ENCODE measurements at regions not wholly inside any gene's neighbourhood (a gene's known extent, or its start where the extent isn't known, plus 50 kb on each side); places are given as distances from the start of the nearest gene placed in this dataset.

DNA sequence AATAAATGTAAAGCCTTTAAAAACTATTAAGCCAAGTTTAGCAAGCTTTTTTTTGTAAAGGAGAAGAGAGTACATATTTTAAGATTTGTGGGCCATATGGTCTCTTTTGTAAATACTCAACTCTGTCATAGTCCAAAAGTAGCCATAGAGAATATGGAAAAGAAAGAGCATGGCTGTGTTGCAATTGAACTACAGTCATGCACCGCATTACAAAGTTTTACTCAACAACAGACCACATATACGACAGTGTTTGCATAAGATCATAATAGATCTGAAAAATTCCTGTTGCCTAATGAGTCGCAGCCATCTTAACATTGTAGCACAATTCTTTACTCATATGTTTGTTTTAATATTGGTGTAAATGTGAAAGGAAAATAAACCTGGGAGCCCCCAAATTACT lies 440.8 kb downstream of the HTR7 start:
- no peak for DNase-seq (ENCODE audit: low read depth)

DNA sequence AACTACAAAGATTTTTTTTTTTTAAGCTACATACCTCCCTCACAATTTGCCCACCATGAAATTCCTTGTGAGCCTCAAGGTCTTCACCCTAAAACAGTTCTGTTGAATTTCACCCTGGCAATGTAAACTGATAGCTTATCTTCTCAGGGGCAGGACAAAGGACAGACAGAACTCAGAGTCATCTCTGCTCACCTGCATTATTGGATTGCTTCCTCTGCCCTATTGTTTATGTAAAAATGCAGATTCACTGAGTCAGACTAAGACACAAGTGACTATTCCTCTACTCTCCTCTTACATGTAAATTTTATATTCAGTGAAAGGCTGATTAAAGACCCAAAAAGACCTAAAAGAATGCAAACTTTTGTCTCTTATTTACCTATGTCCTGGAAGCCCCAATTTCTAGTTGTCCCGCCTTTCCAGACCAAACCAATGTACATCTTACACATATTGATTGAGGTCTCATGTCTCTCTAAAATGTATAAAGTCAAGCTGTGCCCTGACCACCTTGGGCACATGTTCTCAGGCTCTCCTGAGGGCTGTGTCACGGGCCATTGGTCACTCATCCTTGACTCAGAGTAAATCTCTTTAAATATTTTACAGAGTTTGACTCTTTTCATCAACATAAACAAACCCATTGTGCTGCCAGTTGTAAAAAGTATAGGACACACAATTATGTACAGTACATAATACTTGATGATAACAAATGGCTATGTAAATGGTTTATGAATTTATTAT lies 440.2 kb downstream of the HTR7 start:
- no peak for DNase-seq (ENCODE audit: low read depth)

DNA sequence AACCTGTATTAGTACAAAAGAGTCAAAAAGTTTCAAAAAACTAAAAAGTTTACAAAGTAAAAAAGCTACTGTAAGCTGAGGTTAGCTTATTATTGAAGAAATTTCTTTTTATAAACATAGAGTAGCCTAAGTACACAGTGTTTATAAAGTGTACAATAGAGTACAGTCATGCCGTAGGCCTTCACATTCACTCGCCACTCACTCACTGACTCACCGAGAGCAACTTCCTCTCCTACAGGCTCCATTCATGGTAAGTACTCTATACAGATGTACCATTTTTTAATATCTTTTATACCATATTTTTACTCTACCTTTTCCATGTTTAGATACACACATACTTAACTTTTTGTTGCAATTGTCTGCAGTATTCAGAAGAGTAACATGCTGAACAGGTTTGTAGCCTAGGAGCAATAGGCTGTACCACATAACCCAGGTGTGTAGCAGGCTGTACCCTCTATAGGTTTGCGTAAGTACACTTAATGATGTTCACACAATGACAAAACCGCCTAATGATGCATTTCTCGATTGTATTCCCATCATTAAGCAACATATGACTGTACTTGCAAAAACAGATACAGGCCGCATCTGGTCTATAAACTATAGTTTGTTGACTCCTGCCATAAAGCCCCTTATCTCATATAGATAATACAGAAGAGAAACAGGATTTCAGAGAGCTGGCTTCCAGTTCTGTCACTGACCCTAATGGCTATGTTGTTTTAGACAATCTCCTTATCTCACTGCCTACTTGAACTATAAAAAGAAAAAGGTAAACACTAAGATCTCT lies 438.8 kb downstream of the HTR7 start:
- DNase-seq (ENCODE audit: low read depth) = no peak

DNA sequence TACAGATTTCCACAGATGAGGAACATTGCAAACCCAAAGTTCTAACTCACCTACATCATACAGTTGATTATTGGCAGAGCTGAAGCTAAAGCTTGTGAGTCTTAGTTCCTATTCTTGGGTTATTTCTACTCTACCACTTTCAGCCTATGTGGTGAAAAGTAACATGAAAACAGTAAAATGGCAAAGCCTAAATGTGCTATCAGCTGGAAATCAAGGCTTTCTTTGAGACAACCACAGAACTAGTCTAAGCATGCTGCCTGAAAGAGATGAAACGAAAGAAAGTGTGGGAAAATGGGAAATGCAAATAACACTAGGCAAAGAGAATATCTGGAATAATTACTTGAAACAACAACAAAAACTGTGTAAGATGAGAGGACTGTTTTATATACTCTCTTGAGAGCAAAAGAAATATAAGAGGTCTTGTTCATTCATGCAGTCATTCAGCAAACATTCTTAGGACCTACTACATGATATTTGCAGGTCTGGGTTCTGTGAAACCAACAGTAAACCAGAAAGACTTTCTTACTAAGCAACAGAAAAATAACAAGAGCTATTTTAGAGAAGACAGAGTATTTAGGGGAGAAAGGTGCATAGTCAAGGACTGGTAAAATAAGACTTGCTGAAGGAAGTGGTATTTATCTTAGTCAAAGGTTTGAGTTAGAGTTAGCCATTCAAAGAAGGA lies 437.1 kb downstream of the HTR7 start:
- DNase-seq (ENCODE audit: low read depth) = no peak

DNA sequence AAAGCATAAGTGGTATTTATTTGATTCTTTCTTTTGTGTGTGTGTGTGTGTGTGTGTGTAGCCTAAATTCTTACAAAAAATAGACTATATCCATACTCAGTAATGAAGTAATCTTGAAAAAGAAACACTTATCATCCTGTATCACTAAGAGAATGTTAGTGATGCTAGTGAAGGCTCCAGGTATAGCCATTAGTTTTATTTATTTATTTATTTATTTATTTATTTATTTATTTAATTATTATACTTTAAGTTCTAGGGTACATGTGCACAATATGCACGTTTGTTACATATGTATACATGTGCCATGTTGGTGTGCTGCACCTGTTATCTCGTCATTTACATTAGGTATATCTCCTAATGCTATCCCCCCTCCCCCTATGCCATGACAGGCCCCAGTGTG lies 436.0 kb downstream of the HTR7 start:
- no peak for DNase-seq (ENCODE audit: low read depth)

DNA sequence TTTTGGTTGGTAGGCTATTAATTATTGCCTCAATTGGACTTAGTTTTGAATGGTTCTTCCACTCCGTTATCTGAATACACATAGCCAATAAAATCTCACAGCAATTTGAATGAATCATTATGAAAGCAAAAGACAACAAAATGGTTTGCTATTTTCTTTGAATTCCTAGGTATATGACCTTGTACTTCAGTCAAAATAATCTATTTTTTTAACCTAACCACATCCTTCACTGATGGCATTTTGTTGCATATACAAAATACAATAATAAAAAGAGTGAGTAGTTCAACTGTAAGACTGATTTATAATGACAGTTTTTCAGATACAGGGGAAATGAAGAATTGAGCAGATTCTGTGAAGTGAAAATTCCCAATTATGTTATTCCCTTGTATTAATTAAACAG lies 433.1 kb downstream of the HTR7 start:
- no peak for DNase-seq (ENCODE audit: low read depth)

DNA sequence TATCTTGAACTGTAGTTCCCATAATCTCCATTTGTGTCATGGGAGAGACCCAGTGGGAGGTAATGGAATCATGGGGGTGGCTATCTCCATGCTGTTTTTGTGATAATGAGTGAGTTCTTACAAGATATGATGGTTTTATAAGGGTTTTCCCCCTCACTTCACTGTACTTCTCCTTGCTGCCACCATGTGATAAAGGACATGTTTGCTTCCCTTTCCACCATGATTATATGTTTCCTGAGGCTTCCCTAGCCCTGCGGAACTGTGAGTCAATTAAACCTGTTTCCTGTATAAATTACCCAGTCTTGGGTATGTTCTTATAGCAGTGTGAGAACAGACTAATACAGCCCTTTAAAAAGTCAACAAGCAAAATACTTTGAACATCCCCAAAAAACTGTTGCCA lies 427.7 kb downstream of the HTR7 start:
- DNase-seq (ENCODE audit: low read depth) = no peak

DNA sequence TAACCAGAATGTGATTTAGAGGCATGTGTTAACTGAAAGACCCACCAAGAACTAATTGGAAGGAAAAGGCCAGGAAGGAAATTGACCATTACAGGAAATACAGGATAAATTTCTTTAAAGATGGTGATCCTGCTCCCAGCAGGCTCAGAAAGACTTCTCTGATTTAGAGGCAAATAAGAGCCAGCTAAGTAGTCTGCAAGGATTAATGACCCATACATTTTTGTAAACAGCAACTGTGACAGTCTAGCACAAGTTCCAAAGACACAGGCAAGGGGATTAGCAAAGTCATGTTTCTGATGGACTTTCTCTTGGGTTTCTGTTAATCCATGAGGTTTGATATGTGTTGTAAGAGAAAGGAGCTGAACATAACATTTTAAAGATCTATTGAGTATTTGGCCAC lies 425.0 kb downstream of the HTR7 start:
- DNase-seq (ENCODE audit: low read depth) = no peak

DNA sequence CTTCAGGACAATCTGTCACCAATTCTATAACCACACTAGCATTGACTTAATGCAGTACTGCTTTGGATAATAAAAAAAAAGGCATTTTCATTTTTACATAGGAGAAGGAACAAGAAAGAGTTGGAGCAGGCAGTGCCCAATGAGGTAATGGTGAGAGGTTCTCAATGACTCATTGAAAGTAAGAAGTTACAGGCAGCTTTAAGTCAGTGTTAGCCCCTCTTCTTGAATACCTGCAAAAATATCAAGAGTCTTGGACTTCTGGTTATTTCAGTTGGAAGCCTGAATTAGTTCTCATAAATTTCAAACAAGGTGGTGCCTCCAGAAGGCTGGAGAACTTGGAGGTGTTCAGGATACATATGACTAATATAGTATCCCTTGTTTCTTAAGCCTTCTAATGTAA lies 422.5 kb downstream of the HTR7 start:
- no peak for DNase-seq (ENCODE audit: low read depth)

DNA sequence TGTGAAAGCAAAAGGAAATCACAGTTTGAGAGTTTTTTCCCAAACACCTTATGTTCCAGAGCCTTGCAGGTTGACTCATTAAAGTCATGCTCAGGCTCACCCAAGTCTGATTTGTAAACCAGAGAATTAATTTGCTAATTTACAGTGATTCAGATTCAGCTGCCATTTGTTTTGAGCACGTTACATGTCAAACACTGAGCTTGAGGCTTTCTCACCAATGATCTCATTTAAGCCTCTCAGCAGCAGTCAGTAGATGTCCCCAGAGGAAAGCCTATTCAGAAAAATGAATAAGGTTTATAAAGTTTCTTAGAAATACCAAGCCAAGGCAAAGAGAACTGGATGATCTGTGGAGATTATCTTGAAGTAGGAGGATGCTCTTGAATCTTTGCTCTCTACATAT lies 420.4 kb downstream of the HTR7 start:
- DNase-seq (ENCODE audit: low read depth) = no peak

DNA sequence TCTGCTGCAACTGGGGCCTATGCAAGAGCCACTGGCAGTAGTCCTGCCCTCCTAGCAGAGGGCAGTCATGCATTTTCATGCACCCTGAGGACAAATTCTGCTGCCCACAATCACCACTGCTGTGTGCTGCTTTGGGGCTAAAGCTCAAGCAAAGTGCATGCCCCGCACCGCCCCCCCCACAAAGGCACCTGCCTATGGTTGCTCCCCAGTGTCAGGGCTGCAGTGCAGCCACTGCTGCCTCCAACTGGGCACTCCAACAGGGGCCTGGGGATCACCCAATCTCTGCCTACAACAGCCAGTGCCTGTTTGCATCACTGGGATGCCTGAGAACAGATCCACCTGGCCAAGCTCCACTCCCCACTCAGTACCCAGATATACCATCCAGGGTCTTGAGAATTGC lies 417.0 kb downstream of the HTR7 start:
- DNase-seq (ENCODE audit: low read depth) = no peak

DNA sequence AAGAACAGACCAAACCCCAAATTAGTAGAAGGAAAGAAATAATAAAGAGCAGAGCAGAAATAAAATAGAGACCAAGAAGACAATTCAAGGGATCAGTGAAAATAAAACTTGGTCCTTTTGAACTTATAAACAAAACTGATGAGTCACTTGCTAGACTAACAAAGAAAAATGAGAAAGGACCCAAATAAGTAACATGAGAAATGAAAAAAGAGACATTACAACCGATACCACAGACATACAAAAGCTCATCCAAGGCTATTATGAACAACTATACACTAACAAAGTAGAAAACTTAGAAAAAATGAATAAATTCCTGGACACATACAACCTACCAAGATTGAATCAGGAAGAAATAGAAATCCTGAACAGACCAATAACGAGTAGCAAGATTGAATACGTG lies 414.5 kb downstream of the HTR7 start:
- no peak for DNase-seq (ENCODE audit: low read depth)

DNA sequence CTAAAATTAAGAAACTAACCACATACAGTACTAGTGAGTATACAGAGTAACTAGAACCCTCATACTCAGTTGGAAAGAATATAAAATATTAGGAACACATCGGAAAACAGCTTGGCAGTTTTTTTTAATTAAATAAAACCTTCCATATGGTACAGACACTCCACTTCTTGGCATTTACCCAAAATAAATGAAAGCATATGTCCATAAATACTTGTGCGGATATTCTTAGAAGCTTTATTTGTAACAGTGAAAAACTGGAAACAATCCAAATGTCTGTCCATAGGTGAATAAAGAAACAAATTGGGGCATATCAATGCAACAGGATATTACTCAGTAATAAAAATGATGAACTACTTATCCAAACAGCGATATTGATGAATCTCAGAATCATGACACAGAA lies 410.0 kb downstream of the HTR7 start:
- no peak for DNase-seq (ENCODE audit: low read depth)

DNA sequence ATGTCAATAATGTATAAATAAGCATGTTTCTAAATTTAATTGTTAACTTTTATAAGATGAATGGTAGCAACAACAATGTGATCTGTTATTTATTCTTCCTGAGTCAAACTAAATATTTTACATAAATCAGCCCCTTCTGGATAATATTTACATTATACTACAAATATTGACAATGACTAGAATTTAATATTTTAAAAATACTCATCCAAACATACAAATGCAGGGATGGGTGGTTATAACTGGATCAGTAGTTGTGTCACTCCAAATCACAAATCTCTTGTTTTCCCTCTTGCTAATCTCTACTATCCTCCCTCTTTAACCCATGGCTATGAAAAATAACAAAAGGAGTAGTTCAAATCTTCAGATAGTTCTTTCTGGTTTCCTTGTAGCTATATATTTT lies 407.0 kb downstream of the HTR7 start:
- DNase-seq (ENCODE audit: low read depth) = no peak

DNA sequence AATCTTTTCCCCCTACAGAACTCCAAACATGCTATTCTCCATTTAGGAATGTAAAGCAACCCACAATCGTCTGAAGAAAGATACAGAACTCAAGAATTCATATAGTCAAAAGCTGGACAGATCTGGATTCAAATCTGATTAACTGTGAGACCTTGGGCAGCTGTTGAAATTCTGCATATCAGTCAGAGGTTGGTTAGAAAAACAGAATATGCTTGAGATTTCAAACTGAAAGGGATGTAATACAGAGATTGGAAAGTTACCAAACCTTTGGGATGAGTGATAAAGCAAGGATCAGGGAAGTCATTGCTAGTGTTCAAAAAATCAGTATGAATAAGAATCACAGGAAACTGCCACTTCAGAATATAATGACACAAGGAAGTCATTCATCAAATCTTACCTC lies 406.6 kb downstream of the HTR7 start:
- DNase-seq (ENCODE audit: low read depth) = no peak

DNA sequence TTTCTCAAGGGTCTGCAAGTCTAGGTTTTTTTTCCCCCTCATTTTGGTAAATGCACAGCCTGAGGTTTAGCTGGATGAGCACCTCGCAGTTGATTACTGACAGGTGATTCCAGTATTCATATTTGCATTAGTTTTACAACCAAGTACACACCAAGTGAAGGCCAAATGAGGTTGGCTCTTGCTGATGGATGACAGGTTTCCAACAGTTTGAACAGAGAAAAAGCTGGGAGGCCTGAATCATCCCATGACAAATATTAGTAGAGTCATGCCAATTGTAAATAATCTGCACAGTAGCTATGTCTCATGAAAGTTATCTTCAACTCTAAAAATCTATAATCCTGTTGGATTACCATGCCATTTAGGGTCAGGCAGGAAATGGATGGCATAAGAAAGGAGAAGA lies 399.8 kb downstream of the HTR7 start:
- no peak for DNase-seq (ENCODE audit: low read depth)

DNA sequence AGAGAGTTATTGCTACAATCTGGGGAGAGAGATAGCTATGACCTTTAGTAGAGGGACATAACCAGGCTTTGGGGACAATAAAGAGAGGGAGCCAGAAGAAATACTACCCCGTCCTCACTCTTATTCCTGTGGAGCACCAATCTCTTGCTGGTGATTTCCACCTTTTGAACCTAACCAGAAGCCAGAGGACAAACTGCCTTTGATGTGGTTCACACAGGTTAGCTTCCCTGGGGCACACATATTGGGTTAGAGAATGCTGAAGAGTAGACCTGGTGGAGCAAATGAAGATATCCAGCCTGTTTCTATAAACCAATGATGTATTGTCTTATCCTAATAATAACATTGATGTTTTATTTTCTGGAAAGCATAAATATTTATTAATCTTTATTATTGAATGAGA lies 399.3 kb downstream of the HTR7 start:
- no peak for DNase-seq (ENCODE audit: low read depth)

DNA sequence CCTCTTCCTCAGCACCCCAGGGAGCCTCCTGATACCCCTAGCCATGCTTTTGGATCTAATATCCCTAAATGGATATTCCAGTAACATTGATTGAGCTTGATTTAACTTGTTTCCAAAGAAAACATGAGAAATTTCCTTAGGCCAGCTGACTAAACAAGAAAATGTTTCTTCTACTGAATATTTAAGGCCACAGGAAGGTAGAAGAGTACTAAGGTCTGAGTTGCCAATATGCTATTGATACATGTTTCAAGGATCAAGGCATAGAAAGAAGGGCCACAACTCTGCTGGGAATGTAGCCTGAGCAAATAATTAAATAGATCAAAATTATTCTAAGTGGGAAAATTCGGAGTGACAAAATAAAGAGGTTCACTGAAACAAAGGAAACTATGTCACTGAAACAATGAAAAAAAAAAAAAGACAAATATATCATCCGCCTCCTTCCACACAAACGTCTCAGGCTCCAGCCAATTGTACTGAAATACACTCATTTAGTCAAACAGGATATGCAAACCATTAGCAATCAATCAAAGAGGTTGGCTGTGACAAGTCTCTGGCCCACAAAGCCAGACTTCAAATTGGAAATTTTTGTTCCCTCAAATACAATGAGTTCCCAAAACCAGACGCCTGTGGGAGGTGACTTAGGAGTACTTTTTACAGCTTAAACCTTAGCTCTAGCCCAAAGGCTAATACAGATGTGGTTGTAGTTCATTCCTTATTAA lies 396.2 kb downstream of the HTR7 start:
- DNase-seq (ENCODE audit: low read depth) = no peak

DNA sequence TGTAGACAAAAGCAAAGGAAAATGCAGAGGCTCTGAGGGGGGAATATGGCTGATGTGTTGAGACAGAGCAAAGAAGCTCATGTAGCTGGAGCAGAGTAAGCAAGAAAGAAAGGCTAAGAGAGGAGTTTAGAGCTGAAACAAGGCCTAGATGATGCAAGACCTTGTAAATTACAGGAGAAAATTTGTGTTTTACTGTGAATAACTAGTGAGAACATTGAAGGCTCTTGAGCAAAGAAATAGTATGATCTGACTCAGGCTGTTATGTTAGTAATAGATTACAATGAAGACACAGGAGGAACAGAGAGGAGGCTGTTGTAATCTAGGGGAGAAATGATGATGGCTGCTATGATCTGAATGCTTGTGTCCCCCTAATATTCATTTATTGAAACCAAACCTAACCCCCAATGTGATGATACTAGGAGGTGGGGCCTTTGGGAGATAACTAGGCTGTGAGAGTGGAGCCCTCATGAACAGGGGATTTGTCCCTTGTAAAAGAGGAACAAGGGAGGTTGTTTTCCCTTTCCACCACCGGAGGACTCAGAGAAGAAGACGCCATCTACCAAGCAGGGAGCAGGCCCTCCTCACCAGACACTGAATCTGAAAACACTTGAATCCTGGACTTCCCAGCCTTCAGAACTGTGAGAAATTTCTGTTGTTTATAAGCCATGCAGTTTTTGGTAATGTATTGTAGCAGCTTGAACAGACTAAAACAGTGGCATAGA lies 394.9 kb downstream of the HTR7 start:
- DNase-seq (ENCODE audit: low read depth) = no peak

DNA sequence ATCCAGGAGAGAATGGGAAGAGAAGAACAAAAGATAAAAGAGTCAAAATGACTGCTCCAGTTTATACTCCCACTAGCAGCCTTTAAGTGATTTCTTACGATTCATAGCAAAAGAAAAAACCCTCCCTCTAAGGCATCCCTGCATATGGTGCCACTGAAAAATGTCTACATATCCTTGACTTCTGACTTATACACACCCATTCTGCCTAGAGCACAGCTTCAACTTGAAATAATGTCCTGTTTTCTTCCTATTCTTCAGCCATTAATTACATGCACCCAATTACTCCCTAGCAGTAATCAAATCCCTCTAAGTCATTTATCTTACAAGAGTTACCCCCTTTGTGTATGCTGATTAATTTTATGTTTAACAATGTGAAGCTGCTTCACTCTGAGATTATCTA lies 393.5 kb downstream of the HTR7 start:
- no peak for DNase-seq (ENCODE audit: low read depth)

DNA sequence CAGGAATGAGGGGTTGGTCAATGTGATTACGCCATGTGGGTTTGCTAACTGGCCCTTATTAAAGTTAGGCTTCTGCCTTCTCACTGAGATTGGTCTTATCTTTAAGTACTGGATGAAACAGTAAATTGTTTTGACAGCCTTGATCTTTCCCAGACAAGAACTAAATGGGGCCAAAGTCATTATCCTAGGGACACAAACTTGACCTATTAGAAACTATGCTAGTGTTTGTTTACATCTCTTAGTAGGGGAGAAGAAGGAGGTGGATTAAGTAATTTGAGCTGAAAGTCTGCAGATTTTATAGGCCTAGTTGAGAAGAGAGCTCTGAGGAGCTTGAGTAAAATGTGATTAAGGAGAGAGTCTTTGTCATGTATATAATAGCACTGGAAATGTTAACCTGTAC lies 386.9 kb downstream of the HTR7 start:
- no peak for DNase-seq (ENCODE audit: low read depth)

DNA sequence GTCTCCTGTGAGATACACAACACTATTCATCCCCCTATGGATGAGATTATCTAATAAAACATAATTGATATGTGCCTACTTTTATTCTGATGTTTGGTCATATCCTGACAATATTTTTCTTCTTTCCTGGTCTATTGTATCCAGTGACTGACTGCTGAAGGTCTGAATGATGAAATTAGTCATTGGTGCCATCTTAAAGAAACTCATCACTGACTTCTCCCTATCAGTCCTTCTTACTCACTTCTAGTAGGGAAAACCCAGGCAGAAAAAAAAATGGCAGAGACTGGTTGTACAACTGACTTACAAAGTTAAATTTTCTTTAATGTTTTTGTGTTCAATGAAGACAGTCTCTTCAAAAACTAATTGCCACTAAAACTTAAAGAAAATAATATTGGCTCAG lies 377.4 kb downstream of the HTR7 start:
- DNase-seq (ENCODE audit: low read depth) = no peak

Data from activated T-cell treated with anti-CD3 and anti-CD28 coated beads for 24 hours (primary cell).